ENCODE measurements at regions not wholly inside any gene's neighbourhood (a gene's known extent, or its start where the extent isn't known, plus 50 kb on each side); places are given as distances from the start of the nearest gene placed in this dataset.

GRCh38 chr17:36731811-36732210 is 130.4 kb downstream of the MRM1 start:
- H3K9me3 ChIP-seq, result no peaks in the 10 kb centered on the region
- no peaks in the 10 kb centered on the region for H3K36me3 ChIP-seq
- no peak for DNase-seq
- peaks cover 0 to 8% (median 0%) of the 10 kb centered on the region in 4 donors for H3K4me1 ChIP-seq
- 34 to 47% methylated on average over 10 of the region's 10 CpGs for WGBS, 2 donors
- intact Hi-C loops (cut with DNase I), result no loop called here
- TF ChIP-seq POLR2A (IDR thresholded peaks at IDR 0.05) (no peak), POLR2AphosphoS5 (IDR thresholded peaks at IDR 0.05) (peak in 1 of 4 donors; percentile 56)
- H3K27ac ChIP-seq, result no peak overlapping the region
- peaks cover 0 to 56% (median 33%) of the 10 kb centered on the region in 3 donors for H3K27me3 ChIP-seq
- no peak overlapping the region for H3K4me3 ChIP-seq

GRCh38 chr17:36732351-36732750 is 131.0 kb downstream of the MRM1 start:
- Histone ChIP-seq H3K27ac (no peak overlapping the region), H3K4me3 (no peak overlapping the region), H3K9me3 (no peaks in the 10 kb centered on the region), H3K36me3 (no peaks in the 10 kb centered on the region), H3K4me1 (peaks cover 0 to 8% (median 0%) of the 10 kb centered on the region in 4 donors), H3K27me3 (peaks cover 0 to 51% (median 33%) of the 10 kb centered on the region in 3 donors)
- 96% methylated on average over 5 of the region's 5 CpGs for WGBS, 2 donors
- DNase-seq, result no peak
- intact Hi-C loops (cut with DNase I), result no loop called here
- no peak for TF ChIP-seq POLR2A (IDR thresholded peaks at IDR 0.05)
- TF ChIP-seq EP300 (IDR thresholded peaks at IDR 0.05), result no peak
- TF ChIP-seq CTCF (IDR thresholded peaks at IDR 0.05), result no peak
- no peak for TF ChIP-seq POLR2AphosphoS5 (IDR thresholded peaks at IDR 0.05)

- TF ChIP-seq CTCF (IDR thresholded peaks at IDR 0.05) (no peak), POLR2A (IDR thresholded peaks at IDR 0.05) (no peak), POLR2AphosphoS5 (IDR thresholded peaks at IDR 0.05) (no peak), EP300 (IDR thresholded peaks at IDR 0.05) (no peak)
- Histone ChIP-seq H3K9me3 (no peaks in the 10 kb centered on the region), H3K4me1 (peaks cover 0 to 7% (median 0%) of the 10 kb centered on the region in 4 donors), H3K36me3 (no peaks in the 10 kb centered on the region), H3K27ac (no peak overlapping the region), H3K4me3 (no peak overlapping the region), H3K27me3 (peaks cover 0 to 10% (median under 1%) of the 10 kb centered on the region in 3 donors)
- intact Hi-C loops (cut with DNase I), result no loop called here
- DNase-seq, result no peak
- WGBS, 2 donors, result 79 to 82% methylated on average over 15 of the region's 15 CpGs
Measured at GRCh38 chr17:36736201-36737156, 135.1 kb downstream of the MRM1 start.

GRCh38 chr17:36739208-36739607 is 137.8 kb downstream of the MRM1 start:
- no peak overlapping the region for H3K4me3 ChIP-seq
- intact Hi-C loops (cut with DNase I), result no loop called here
- DNase-seq, result no peak
- TF ChIP-seq CTCF (IDR thresholded peaks at IDR 0.05) (no peak), EP300 (IDR thresholded peaks at IDR 0.05) (no peak), POLR2A (IDR thresholded peaks at IDR 0.05) (no peak), POLR2AphosphoS5 (IDR thresholded peaks at IDR 0.05) (no peak)
- 93 to 94% methylated on average over 6 of the region's 6 CpGs for WGBS, 2 donors
- no peaks in the 10 kb centered on the region for H3K36me3 ChIP-seq
- no peaks in the 10 kb centered on the region for H3K9me3 ChIP-seq
- H3K27ac ChIP-seq, result no peak overlapping the region
- no peaks in the 10 kb centered on the region for H3K4me1 ChIP-seq
- peaks cover 0 to 6% (median 0%) of the 10 kb centered on the region in 3 donors for H3K27me3 ChIP-seq

- 81 to 93% methylated on average over 8 of the region's 8 CpGs for WGBS, 2 donors
- peaks cover 0 to 6% (median 0%) of the 10 kb centered on the region in 3 donors for H3K27me3 ChIP-seq
Measured at GRCh38 chr17:36740157-36740556, 138.8 kb downstream of the MRM1 start.

More at GRCh38 chr17:36740157-36740556, 138.8 kb downstream of the MRM1 start:
- Histone ChIP-seq H3K36me3 (no peaks in the 10 kb centered on the region), H3K9me3 (no peaks in the 10 kb centered on the region), H3K4me1 (no peaks in the 10 kb centered on the region), H3K4me3 (no peak overlapping the region), H3K27ac (no peak overlapping the region)
- DNase-seq, result no peak
- intact Hi-C loops (cut with DNase I), result no loop called here
- no peak for TF ChIP-seq POLR2A (IDR thresholded peaks at IDR 0.05)
- no peak for TF ChIP-seq CTCF (IDR thresholded peaks at IDR 0.05)
- TF ChIP-seq EP300 (IDR thresholded peaks at IDR 0.05), result no peak
- no peak for TF ChIP-seq POLR2AphosphoS5 (IDR thresholded peaks at IDR 0.05)
